SK-N-SH treated with all-trans-retinoic acid at 6 μM for 48 hours (cell line): ENCODE measurements at regions not wholly inside any gene's neighbourhood (a gene's known extent, or its start where the extent isn't known, plus 50 kb on each side); places are given as distances from the start of the nearest gene placed in this dataset.

Experiments
- ATAC-seq: fragments of 200-7000 bp; cut with Tn5 transposase; 3 replicates; pipeline ENCODE4 v1.9.1; 2020; ENCODE audit warnings: mild to moderate bottlenecking, moderate library complexity
- ARNTL ChIP-seq: fragments of 450-650 bp; formaldehyde crosslinking; IDR thresholded peaks from 2 replicates; pipeline ENCODE4 v1.5.0; 2020; ENCODE audit warnings: low read depth, mild to moderate bottlenecking, moderate library complexity, borderline replicate concordance
- BACH2 ChIP-seq: fragments of 250-450 bp; sonication (Bioruptor Pico); IDR thresholded peaks from 2 replicates; pipeline ENCODE4 v1.9.0; 2021; ENCODE audit warnings: mild to moderate bottlenecking, borderline replicate concordance
- CSDC2 ChIP-seq: fragments of 250-450 bp; sonication (Bioruptor Pico); IDR thresholded peaks from 2 replicates; pipeline ENCODE4 v1.5.0; 2020; ENCODE audit warnings: mild to moderate bottlenecking, moderate library complexity
- ESRRG ChIP-seq: fragments of 250-450 bp; sonication (Bioruptor Pico); IDR thresholded peaks from 2 replicates; pipeline ENCODE4 v1.6.1; 2021; ENCODE audit warnings: mild to moderate bottlenecking
- ISL1 ChIP-seq: fragments of 250-450 bp; sonication (Bioruptor Pico); IDR thresholded peaks from 2 replicates; pipeline ENCODE4 v2.1.2; 2022; ENCODE audit warnings: mild to moderate bottlenecking, moderate library complexity
- OSR1 ChIP-seq: fragments of 250-450 bp; sonication (Bioruptor Pico); IDR thresholded peaks from 2 replicates; pipeline ENCODE4 v1.8.0; 2022; ENCODE audit warnings: moderate library complexity, mild to moderate bottlenecking, inconsistent platforms
- PPARA ChIP-seq: fragments of 250-450 bp; sonication (Bioruptor Pico); IDR thresholded peaks from 2 replicates; pipeline ENCODE4 v1.5.0; 2020; ENCODE audit warnings: mild to moderate bottlenecking, borderline replicate concordance
- RARB ChIP-seq: fragments of 250-450 bp; sonication (Bioruptor Pico); IDR thresholded peaks from 2 replicates; pipeline ENCODE4 v1.8.0; 2021; ENCODE audit warnings: mild to moderate bottlenecking, moderate library complexity
- SNAI2 ChIP-seq: fragments of 250-450 bp; sonication (Bioruptor Pico); IDR thresholded peaks from 2 replicates; pipeline ENCODE4 v1.5.0; 2020; ENCODE audit warnings: mild to moderate bottlenecking, moderate library complexity
- TCF4 ChIP-seq: fragments of 250-450 bp; sonication (Bioruptor Pico); IDR thresholded peaks from 2 replicates; pipeline ENCODE4 v1.8.0; 2021; ENCODE audit warnings: mild to moderate bottlenecking, moderate library complexity, borderline replicate concordance
- TOX ChIP-seq: fragments of 250-450 bp; sonication (Bioruptor Pico); IDR thresholded peaks from 2 replicates; pipeline ENCODE4 v1.8.0; 2021; ENCODE audit warnings: mild to moderate bottlenecking, moderate library complexity, borderline replicate concordance
- ZC3H10 ChIP-seq: fragments of 250-450 bp; sonication (Bioruptor Pico); IDR thresholded peaks from 2 replicates; pipeline ENCODE4 v1.5.1; 2021; ENCODE audit warnings: mild to moderate bottlenecking, moderate library complexity
- ZFP3 ChIP-seq: fragments of 250-450 bp; sonication (Bioruptor Pico); IDR thresholded peaks from 2 replicates; pipeline ENCODE4 v1.5.0; 2020; ENCODE audit warnings: mild to moderate bottlenecking, moderate library complexity
- ZNF565 ChIP-seq: fragments of 450-650 bp; formaldehyde crosslinking; conservative IDR thresholded peaks from 2 replicates; pipeline ENCODE4 v1.5.0; 2020; ENCODE audit warnings: low read depth, mild to moderate bottlenecking, moderate library complexity
- ZNF70 ChIP-seq: fragments of 450-650 bp; formaldehyde crosslinking; IDR thresholded peaks from 2 replicates; pipeline ENCODE4 v1.5.0; 2020; ENCODE audit warnings: mild to moderate bottlenecking, moderate library complexity
- ZNF8 ChIP-seq: fragments of 450-650 bp; formaldehyde crosslinking; IDR thresholded peaks from 2 replicates; pipeline ENCODE4 v1.5.0; 2020; ENCODE audit warnings: mild to moderate bottlenecking, moderate library complexity
- TF ChIP-seq, protein P1 (sequence below): fragments of 250-450 bp; sonication (Bioruptor Pico); IDR thresholded peaks from 2 replicates; pipeline ENCODE4 v1.8.0; 2020; ENCODE audit warnings: mild to moderate bottlenecking, moderate library complexity, borderline replicate concordance
- TF ChIP-seq, protein P2 (sequence below): fragments of 250-450 bp; sonication (Bioruptor Pico); IDR thresholded peaks from 2 replicates; pipeline ENCODE4 v1.8.0; 2021; ENCODE audit warnings: low read depth, mild to moderate bottlenecking, moderate library complexity, borderline replicate concordance
- TF ChIP-seq, protein P3 (sequence below): fragments of 250-450 bp; sonication (Bioruptor Pico); IDR thresholded peaks from 2 replicates; pipeline ENCODE4 v1.5.1; 2020; ENCODE audit warnings: low read depth, mild to moderate bottlenecking, moderate library complexity
- TF ChIP-seq, protein P4 (sequence below): fragments of 250-450 bp; sonication (Bioruptor Pico); IDR thresholded peaks from 2 replicates; pipeline ENCODE4 v1.5.1; 2021; ENCODE audit warnings: mild to moderate bottlenecking, moderate library complexity

DNA sequence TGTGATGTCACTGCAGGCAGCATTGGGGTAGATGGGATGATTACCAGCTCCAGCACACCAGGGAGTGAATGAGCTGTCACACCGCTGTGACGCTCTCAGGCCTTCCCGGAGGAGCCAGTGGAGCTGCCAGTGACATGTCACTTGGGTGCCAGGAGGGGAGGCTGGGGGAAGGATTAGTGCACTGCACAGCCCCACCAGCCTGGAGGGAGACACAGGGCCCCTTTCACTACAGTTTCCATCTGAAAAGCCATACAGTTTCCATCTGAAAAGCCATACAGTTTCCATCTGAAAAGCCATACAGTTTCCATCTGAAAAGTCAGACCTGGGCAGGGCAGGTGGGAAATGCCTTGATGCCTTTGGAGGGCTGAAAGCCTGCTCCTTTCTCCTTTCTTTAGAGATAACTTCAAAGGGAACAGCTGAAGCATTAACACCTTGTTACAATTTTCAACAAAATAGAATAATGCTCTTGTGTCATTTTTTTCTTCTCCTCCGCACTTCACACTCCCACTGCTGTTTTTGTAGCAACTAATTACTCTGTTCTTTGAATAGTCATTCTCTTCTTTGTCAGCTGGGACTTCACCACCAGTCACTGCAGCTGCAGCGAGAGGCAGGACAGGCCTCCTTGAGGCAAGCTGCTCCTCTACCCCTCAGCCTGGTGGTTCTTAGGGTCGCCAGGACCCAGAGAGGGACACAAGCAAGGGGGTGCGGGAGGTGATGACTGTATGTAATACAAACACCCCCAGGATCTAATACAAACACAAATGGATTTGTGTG lies 256.9 kb upstream of the RGS6 start:
- TF ChIP-seq, protein P1, sequence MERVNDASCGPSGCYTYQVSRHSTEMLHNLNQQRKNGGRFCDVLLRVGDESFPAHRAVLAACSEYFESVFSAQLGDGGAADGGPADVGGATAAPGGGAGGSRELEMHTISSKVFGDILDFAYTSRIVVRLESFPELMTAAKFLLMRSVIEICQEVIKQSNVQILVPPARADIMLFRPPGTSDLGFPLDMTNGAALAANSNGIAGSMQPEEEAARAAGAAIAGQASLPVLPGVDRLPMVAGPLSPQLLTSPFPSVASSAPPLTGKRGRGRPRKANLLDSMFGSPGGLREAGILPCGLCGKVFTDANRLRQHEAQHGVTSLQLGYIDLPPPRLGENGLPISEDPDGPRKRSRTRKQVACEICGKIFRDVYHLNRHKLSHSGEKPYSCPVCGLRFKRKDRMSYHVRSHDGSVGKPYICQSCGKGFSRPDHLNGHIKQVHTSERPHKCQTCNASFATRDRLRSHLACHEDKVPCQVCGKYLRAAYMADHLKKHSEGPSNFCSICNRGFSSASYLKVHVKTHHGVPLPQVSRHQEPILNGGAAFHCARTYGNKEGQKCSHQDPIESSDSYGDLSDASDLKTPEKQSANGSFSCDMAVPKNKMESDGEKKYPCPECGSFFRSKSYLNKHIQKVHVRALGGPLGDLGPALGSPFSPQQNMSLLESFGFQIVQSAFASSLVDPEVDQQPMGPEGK (CRISPR knock-in tag), result no peak
- TF ChIP-seq ZFP3 (CRISPR knock-in tag) (no peak), ZNF565 (CRISPR knock-in tag) (no peak), TOX (CRISPR knock-in tag) (no peak), ZC3H10 (no peak), PPARA (CRISPR knock-in tag) (no peak), BACH2 (CRISPR knock-in tag) (no peak), ARNTL (CRISPR knock-in tag) (no peak), OSR1 (CRISPR knock-in tag) (no peak), ISL1 (CRISPR knock-in tag) (no peak), TCF4 (CRISPR knock-in tag) (no peak), RARB (CRISPR knock-in tag) (no peak), ZNF70 (CRISPR knock-in tag) (no peak), ZNF8 (no peak), CSDC2 (CRISPR knock-in tag) (no peak), ESRRG (CRISPR knock-in tag) (no peak)
- TF ChIP-seq, protein P2, sequence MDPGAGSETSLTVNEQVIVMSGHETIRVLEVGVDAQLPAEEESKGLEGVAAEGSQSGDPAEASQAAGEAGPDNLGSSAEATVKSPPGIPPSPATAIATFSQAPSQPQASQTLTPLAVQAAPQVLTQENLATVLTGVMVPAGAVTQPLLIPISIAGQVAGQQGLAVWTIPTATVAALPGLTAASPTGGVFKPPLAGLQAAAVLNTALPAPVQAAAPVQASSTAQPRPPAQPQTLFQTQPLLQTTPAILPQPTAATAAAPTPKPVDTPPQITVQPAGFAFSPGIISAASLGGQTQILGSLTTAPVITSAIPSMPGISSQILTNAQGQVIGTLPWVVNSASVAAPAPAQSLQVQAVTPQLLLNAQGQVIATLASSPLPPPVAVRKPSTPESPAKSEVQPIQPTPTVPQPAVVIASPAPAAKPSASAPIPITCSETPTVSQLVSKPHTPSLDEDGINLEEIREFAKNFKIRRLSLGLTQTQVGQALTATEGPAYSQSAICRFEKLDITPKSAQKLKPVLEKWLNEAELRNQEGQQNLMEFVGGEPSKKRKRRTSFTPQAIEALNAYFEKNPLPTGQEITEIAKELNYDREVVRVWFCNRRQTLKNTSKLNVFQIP (CRISPR knock-in tag), result no peak
- TF ChIP-seq, protein P3, sequence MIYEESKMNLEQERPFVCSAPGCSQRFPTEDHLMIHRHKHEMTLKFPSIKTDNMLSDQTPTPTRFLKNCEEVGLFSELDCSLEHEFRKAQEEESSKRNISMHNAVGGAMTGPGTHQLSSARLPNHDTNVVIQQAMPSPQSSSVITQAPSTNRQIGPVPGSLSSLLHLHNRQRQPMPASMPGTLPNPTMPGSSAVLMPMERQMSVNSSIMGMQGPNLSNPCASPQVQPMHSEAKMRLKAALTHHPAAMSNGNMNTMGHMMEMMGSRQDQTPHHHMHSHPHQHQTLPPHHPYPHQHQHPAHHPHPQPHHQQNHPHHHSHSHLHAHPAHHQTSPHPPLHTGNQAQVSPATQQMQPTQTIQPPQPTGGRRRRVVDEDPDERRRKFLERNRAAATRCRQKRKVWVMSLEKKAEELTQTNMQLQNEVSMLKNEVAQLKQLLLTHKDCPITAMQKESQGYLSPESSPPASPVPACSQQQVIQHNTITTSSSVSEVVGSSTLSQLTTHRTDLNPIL (CRISPR knock-in tag), result no peak
- TF ChIP-seq, protein P4, sequence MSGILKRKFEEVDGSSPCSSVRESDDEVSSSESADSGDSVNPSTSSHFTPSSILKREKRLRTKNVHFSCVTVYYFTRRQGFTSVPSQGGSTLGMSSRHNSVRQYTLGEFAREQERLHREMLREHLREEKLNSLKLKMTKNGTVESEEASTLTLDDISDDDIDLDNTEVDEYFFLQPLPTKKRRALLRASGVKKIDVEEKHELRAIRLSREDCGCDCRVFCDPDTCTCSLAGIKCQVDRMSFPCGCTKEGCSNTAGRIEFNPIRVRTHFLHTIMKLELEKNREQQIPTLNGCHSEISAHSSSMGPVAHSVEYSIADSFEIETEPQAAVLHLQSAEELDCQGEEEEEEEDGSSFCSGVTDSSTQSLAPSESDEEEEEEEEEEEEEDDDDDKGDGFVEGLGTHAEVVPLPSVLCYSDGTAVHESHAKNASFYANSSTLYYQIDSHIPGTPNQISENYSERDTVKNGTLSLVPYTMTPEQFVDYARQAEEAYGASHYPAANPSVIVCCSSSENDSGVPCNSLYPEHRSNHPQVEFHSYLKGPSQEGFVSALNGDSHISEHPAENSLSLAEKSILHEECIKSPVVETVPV (CRISPR knock-in tag), result no peak
- no peak for ATAC-seq

DNA sequence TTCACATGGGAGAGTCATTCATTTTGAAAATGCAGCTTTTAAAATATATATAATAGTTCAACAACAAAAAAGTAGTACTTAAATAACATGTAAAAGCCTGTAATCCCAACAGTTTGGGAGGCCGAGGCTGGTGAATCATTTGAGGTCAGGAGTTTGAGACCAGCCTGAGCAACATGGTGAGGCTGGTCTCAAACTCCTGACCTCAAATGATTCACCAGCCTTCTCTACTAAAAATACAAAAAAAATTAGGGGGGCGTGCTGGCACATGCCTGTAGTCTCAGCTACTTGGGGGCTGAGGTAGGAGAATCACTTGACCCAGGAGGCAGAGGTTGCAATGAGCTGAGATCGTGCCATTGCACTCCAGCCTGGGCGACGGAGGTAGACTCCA lies 256.3 kb upstream of the RGS6 start:
- TF ChIP-seq, protein P1 (CRISPR knock-in tag), result no peak
- TF ChIP-seq OSR1 (CRISPR knock-in tag), result no peak
- TF ChIP-seq ARNTL (CRISPR knock-in tag), result no peak
- TF ChIP-seq SNAI2, result no peak
- TF ChIP-seq, protein P4 (CRISPR knock-in tag), result no peak
- TF ChIP-seq ZFP3 (CRISPR knock-in tag), result no peak
- no peak for TF ChIP-seq ZNF565 (CRISPR knock-in tag)
- TF ChIP-seq PPARA (CRISPR knock-in tag), result no peak
- TF ChIP-seq, protein P3 (CRISPR knock-in tag), result no peak
- no peak for ATAC-seq
